ENCODE measurements at regions not wholly inside any gene's neighbourhood (a gene's known extent, or its start where the extent isn't known, plus 50 kb on each side); places are given as distances from the start of the nearest gene placed in this dataset.
"Not testable (repeated sequence)": the region's sequence is repeated elsewhere in the genome, so short reads cannot be mapped to it uniquely, and the experiment has no call there.

- DNase-seq (ENCODE audit: low read depth in 3 of 3): not testable (repeated sequence)
Observed at GRCh38 chr7:9919-10318, 182.5 kb upstream of the FAM20C start.

GRCh38 chr7:32565-33280 lies 159.6 kb upstream of the FAM20C start:
- DNase-seq (ENCODE audit: low read depth in 3 of 3): not testable (repeated sequence)

GRCh38 chr7:35121-35541 lies 157.2 kb upstream of the FAM20C start:
- DNase-seq (ENCODE audit: low read depth in 3 of 3): not testable (repeated sequence)

GRCh38 chr7:36539-36938 lies 155.8 kb upstream of the FAM20C start:
- not testable (repeated sequence) for DNase-seq (ENCODE audit: low read depth in 3 of 3)

GRCh38 chr7:37656-38055 lies 154.7 kb upstream of the FAM20C start:
- DNase-seq (ENCODE audit: low read depth in 3 of 3): not testable (repeated sequence)

- DNase-seq (ENCODE audit: low read depth in 3 of 3): not testable (repeated sequence)
Observed at GRCh38 chr7:38444-38843, 153.9 kb upstream of the FAM20C start.

DNA sequence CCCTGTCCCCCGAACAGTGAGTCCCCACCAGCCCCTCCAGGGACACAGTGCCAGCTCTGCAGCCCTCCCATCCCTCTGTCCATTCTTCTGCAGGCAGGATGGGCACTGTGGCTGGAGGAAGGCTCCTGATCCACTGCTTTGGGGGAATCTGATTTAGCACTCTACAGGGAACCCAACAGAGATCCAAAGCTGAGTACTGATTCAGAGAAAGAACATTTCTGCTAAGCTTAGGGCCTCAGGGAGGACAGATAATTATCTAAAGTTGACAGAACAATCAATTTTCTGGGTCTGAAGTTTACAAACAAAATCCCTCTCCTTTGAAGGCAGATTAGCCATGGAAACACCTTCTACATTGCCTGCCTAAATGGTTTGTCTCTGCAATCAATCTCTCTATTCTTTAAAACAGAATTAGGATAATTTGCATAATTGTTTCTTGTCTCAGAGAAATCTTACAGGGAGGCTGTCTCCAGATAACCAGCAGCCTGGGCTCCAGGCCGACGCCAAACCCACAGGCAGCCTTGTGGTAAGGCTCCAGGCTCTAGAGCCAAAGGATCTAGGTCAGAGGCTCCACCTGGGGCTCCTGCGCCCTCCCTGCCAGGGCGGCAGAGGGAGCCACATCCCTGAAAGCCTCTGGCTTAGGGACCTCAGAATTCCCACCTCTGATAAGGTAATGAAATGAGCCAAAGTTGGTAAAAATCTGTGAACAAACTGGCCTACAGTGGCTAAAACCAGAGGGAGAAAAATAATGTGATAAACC lies 152.2 kb upstream of the FAM20C start:
- not testable (repeated sequence) for DNase-seq (ENCODE audit: low read depth in 3 of 3)

DNA sequence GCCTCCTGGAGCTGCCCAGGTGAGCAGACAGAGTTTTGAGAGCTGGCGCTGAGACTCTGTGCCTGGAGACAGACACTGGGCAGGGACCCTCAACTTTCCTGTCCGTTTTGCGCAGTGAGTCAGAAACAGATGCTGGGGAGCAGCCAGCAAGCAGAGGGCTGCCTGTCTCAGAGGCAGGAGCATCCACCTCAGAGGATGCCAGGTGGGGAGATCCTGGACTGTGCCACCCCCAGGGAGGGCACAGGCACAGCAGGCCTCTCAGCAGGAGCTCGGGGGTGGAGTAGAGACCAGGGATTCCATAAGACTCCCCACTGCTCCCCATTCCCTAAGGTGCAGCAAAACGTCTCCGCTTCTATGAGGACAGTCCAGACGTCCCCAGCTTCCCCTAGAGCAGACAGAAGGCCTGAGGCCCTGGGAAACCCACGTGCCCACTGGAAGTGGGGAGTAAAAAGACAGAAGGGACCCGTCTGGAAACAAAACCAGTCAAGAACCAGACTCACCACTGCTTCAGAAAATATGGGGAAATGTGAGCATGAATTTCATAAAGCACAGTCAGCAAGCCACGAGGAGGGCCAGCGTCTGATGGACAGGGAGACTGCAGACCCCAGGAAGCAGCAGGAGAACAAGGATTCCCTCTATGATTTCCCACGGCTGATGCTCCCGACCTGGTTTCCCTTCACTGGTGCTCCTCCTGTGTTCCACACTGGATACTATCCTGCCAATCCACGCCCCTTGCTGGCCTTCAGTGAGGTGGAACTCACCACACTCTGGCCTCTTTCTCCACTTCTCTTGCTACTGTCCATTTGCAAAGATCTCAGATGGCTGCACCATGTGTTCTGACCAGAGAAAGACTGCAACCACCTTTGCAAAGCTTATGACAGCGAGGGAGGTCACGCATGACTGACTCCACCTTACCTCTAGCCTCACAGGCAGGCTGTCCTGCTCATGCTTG lies 151.3 kb upstream of the FAM20C start:
- no peak for DNase-seq (ENCODE audit: low read depth in 3 of 3)

DNA sequence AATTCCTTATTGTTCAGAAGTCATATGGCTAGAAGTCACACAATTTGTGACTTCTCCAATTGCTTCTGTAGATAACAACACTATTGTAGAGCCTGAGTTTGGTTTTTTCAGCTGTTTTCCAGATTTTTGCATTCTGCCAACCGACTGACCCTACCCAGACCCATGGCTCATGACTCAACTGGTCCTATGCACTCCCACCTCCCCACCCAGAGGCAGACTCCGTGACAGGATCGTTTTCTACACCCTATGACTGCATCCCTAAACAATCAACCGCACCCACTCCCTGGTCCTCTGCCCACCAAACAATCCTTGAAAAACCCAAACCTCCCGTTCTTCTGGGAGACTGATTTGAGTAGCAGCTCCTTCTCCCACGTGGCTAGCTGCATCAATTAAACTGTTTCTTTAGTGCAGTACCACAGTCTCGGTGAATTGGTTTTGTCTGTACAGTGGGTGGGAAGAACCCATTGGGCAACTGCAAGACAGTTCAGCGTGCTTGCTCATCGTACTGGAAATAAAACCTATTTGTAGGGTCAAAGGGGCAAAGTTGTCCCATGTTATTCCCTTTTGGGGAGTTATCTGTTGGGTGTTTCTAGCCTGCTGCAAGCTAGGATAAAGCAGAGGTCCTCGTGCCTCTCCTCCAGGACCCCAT lies 150.3 kb upstream of the FAM20C start:
- no peak for DNase-seq (ENCODE audit: low read depth in 3 of 3)

GRCh38 chr7:43791-44540 lies 148.4 kb upstream of the FAM20C start:
- DNase-seq (ENCODE audit: low read depth in 3 of 3): no peak

DNA sequence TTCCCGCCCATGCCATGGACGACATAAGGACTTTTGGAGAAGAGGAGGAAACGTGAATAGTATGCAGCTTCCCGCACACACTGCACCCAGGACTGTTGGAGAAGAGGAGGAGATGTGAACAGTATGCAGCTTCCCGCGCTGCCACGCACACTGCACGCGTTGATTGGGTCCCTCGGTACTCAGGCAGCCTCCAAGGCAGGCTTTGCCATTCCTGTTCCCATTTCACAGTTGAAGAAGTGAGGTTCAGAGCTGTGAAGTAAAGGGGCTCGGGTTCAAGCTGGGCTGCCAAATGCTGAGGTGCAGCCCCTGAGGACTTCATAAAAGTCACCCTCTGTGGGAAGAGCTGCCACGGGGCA lies 147.9 kb upstream of the FAM20C start:
- DNase-seq (ENCODE audit: low read depth in 3 of 3): no peak

DNA sequence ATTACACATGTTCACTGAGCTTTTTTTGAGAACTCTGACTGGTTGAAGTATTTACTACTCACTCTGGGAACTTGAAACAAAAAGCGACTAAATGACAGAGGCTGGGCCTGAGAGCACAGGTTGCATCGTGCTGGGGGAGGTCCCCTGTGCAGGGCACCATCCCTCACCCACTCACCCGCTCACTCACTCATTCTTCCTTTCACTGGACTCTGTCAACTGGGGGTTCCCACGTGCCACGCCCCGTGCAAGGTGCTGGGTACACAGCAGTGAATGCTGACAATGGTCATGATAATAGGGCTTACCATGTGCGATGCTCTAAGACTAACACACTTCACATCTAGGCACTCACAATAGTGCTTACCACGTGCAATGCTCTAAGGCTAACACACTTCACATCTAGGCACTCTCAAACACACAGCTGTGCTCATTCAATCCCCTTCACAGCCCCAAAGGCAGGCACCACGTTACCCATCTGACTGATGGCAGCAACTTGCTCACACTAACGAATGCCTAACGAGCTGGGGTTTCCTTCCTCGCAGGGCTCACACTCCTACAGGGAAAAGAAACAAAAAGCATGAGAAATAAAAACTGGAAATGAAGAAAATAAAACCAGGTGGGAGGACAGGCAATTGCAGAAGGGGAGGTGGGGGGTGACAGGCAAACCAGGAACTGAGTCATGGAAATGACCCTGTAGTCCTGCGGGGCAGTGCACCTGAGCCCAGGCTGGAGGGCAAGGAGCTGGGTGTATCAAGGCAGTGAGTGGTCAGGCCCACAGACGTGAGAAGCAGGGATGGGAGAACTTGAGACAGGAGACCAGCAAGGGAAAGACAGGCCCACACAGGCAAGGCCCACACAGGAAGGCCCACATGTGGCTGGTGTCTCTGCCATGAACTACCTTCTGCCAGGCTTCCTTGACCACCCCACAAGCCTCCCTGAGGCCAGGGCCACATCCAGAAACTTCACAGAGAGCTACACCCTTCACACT lies 147.0 kb upstream of the FAM20C start:
- DNase-seq (ENCODE audit: low read depth in 3 of 3): no peak

GRCh38 chr7:46123-46829 lies 146.1 kb upstream of the FAM20C start:
- DNase-seq (ENCODE audit: low read depth in 3 of 3): no peak

GRCh38 chr7:46830-47140 lies 145.6 kb upstream of the FAM20C start:
- no peak for DNase-seq (ENCODE audit: low read depth in 3 of 3)

- DNase-seq (ENCODE audit: low read depth in 3 of 3): no peak
Observed at GRCh38 chr7:51456-52068, 140.8 kb upstream of the FAM20C start.

DNA sequence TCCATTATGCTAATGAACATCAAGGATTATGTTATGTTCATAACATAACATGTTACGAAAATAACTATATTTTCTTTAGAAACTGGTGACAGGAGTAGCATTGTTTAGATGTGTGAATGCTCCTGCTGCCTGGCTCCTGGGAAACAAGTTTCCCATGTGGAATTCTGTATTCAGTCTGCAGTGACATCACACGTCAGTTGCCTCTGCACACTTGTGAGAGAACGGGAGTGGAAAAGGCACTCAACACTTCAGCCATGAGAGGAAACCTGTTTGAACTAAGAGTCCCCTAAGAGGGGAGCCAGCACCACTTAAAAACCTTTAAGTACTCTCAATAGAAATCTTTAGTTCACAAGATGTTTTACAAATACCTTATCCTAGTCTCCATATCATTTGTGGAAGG lies 140.3 kb upstream of the FAM20C start:
- DNase-seq (ENCODE audit: low read depth in 3 of 3): no peak

- no peak for DNase-seq (ENCODE audit: low read depth in 3 of 3)
Observed at GRCh38 chr7:53531-53930, 138.8 kb upstream of the FAM20C start.

DNA sequence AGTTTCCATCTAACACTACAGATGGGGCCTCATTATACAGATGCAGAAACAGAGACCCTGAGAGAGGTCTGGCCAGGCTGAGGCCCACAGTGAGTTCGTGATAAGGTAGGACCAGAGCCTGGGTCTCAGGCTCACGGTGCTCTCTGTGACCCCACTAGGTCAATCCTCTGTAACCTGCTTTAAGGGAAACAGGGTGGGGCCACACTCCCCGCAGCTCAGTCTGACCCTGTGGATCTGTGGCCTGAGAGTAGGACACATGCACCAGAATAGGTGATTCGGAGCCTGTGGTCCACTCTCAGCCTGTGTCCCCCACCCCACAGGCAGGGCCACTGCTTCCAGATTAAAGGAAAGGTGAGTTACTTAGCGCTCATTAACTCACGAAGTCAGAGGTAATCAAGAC lies 137.8 kb upstream of the FAM20C start:
- DNase-seq (ENCODE audit: low read depth in 3 of 3): no peak

GRCh38 chr7:55690-56248 lies 136.6 kb upstream of the FAM20C start:
- DNase-seq (ENCODE audit: low read depth in 3 of 3): no peak

All from stimulated activated CD4-positive, alpha-beta T cell treated with anti-CD3 and anti-CD28 coated beads, TNF-alpha, amount 100 ng/mL, for 24 hours (primary cell).